ENCODE measurements at regions not wholly inside any gene's neighbourhood (a gene's known extent, or its start where the extent isn't known, plus 50 kb on each side); places are given as distances from the start of the nearest gene placed in this dataset.

GRCh38 chr2:100214265-100214971 is 72.0 kb upstream of the AFF3 start:
- TF ChIP-seq, protein P1, sequence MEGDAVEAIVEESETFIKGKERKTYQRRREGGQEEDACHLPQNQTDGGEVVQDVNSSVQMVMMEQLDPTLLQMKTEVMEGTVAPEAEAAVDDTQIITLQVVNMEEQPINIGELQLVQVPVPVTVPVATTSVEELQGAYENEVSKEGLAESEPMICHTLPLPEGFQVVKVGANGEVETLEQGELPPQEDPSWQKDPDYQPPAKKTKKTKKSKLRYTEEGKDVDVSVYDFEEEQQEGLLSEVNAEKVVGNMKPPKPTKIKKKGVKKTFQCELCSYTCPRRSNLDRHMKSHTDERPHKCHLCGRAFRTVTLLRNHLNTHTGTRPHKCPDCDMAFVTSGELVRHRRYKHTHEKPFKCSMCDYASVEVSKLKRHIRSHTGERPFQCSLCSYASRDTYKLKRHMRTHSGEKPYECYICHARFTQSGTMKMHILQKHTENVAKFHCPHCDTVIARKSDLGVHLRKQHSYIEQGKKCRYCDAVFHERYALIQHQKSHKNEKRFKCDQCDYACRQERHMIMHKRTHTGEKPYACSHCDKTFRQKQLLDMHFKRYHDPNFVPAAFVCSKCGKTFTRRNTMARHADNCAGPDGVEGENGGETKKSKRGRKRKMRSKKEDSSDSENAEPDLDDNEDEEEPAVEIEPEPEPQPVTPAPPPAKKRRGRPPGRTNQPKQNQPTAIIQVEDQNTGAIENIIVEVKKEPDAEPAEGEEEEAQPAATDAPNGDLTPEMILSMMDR (IDR thresholded peaks at IDR 0.05; ENCODE audit: unreplicated experiment), result no peak
- H3K4me3 Mint-ChIP-seq (ENCODE audit: unreplicated experiment), result no peak overlapping the region
- no peaks in the 10 kb centered on the region for H3K36me3 Mint-ChIP-seq (ENCODE audit: low read depth, unreplicated experiment)
- no peak for DNase-seq (ENCODE audit: low spot score)
- no peaks in the 10 kb centered on the region for H3K27me3 Mint-ChIP-seq (ENCODE audit: unreplicated experiment)
- no peaks in the 10 kb centered on the region for H3K4me1 Mint-ChIP-seq (ENCODE audit: unreplicated experiment)
- H3K27ac Mint-ChIP-seq (ENCODE audit: unreplicated experiment), result no peak overlapping the region
- no peaks in the 10 kb centered on the region for H3K9me3 Mint-ChIP-seq (ENCODE audit: unreplicated experiment)

DNA sequence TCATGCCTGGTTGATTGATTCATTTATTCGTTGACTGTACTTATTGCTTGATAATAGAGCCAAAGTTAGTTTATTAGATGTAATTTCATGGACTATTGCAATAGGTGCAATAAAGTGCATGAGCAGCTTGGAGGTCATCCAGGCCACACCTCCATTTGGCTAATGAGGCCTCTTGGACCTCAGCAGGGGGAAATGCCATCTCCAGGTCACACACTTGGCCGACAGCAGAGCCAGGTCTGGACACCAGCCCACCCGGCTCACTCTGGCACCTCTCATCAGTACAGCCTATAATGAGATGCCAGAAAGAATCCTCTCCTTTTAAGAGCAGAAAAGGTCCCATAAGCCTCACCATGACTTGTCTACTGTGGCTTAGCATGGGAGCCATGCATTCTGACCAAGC is 71.2 kb upstream of the AFF3 start:
- Mint-ChIP-seq H3K27me3 (ENCODE audit: unreplicated experiment) (no peaks in the 10 kb centered on the region), H3K36me3 (ENCODE audit: low read depth, unreplicated experiment) (no peaks in the 10 kb centered on the region)
- TF ChIP-seq, protein P1 (IDR thresholded peaks at IDR 0.05; ENCODE audit: unreplicated experiment), result no peak

GRCh38 chr2:100212850-100213249 is 70.5 kb upstream of the AFF3 start:
- H3K4me3 Mint-ChIP-seq (ENCODE audit: unreplicated experiment), result no peak overlapping the region
- H3K36me3 Mint-ChIP-seq (ENCODE audit: low read depth, unreplicated experiment), result no peaks in the 10 kb centered on the region
- H3K27me3 Mint-ChIP-seq (ENCODE audit: unreplicated experiment), result no peaks in the 10 kb centered on the region
- TF ChIP-seq, protein P1 (IDR thresholded peaks at IDR 0.05; ENCODE audit: unreplicated experiment), result no peak
- DNase-seq (ENCODE audit: low spot score), result no peak
- H3K27ac Mint-ChIP-seq (ENCODE audit: unreplicated experiment), result no peak overlapping the region
- no peaks in the 10 kb centered on the region for H3K4me1 Mint-ChIP-seq (ENCODE audit: unreplicated experiment)
- H3K9me3 Mint-ChIP-seq (ENCODE audit: unreplicated experiment), result no peaks in the 10 kb centered on the region

More for the DNA sequence above, 71.2 kb upstream of the AFF3 start:
- no peak for DNase-seq (ENCODE audit: low spot score)
- H3K27ac Mint-ChIP-seq (ENCODE audit: unreplicated experiment), result no peak overlapping the region
- H3K9me3 Mint-ChIP-seq (ENCODE audit: unreplicated experiment), result no peaks in the 10 kb centered on the region
- no peaks in the 10 kb centered on the region for H3K4me1 Mint-ChIP-seq (ENCODE audit: unreplicated experiment)
- H3K4me3 Mint-ChIP-seq (ENCODE audit: unreplicated experiment), result no peak overlapping the region

DNA sequence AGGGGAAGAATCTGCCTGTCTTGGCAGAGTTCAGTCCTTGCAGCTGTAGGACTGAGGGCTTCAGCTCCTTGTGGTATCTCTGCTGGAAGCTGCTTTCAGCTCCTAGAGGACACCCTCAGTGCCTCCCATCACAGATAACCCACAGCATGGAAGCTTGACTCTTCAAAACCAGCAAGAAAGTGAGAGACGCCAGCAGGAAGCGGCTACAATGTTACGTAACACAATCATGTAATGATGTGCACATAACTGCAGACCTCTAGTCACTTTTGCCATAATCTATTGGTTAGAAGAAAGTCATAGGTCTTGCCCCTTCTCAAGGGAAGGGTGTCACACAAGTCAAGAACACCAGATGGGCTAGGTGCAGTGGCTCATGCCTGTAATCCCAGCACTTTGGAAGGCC is 69.1 kb upstream of the AFF3 start:
- H3K4me3 Mint-ChIP-seq (ENCODE audit: unreplicated experiment), result no peak overlapping the region
- TF ChIP-seq, protein P1 (IDR thresholded peaks at IDR 0.05; ENCODE audit: unreplicated experiment), result no peak
- no peak for DNase-seq (ENCODE audit: low spot score)
- no peaks in the 10 kb centered on the region for H3K36me3 Mint-ChIP-seq (ENCODE audit: low read depth, unreplicated experiment)
- no peaks in the 10 kb centered on the region for H3K27me3 Mint-ChIP-seq (ENCODE audit: unreplicated experiment)
- no peaks in the 10 kb centered on the region for H3K9me3 Mint-ChIP-seq (ENCODE audit: unreplicated experiment)
- H3K4me1 Mint-ChIP-seq (ENCODE audit: unreplicated experiment), result no peaks in the 10 kb centered on the region
- no peak overlapping the region for H3K27ac Mint-ChIP-seq (ENCODE audit: unreplicated experiment)

DNA sequence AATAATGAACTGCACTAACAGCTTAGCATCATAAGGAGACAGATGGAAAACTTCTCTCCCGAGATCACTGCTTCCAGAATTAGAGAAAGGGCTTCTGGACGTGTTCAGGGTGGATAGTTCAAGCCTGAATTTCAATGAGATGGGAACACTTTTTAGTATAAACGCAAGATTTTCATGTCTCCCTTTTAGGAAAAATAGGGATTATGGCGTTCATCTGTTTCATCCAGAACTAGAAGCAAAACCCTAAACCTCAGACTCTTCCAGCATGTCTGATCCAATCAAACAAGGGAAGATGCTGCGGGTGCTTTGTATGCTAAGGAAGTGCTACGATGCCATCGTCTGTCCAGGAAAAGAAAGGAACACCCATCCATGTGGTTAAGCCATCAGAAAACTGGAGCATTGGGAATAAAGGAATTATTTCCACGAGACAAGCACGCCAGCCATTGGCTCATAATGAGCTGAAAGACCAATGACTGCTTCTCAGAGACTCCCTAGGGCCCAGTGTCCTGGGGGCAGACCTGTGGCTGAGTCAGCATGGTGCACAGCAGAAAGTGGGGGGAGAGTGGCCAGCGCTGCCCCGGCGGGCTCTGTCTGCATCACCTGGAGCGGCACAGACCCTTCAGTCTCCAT is 65.9 kb upstream of the AFF3 start:
- TF ChIP-seq, protein P1 (IDR thresholded peaks at IDR 0.05; ENCODE audit: unreplicated experiment), result no peak
- no peaks in the 10 kb centered on the region for H3K4me1 Mint-ChIP-seq (ENCODE audit: unreplicated experiment)
- H3K9me3 Mint-ChIP-seq (ENCODE audit: unreplicated experiment), result no peaks in the 10 kb centered on the region
- H3K27ac Mint-ChIP-seq (ENCODE audit: unreplicated experiment), result no peak overlapping the region
- H3K27me3 Mint-ChIP-seq (ENCODE audit: unreplicated experiment), result no peaks in the 10 kb centered on the region
- H3K36me3 Mint-ChIP-seq (ENCODE audit: low read depth, unreplicated experiment), result no peaks in the 10 kb centered on the region
- DNase-seq (ENCODE audit: low spot score), result no peak
- H3K4me3 Mint-ChIP-seq (ENCODE audit: unreplicated experiment), result no peak overlapping the region

Measured in endothelial cell (in vitro differentiated cells).